Spleen (tissue), 7 donors: ENCODE measurements at regions not wholly inside any gene's neighbourhood (a gene's known extent, or its start where the extent isn't known, plus 50 kb on each side); places are given as distances from the start of the nearest gene placed in this dataset.

Experiments used
- POLR2A ChIP-seq, 3 donors: fragments of 450-650 bp; IDR thresholded peaks; one replicate each; pipeline ENCODE4 v1.5.1; 2017; ENCODE audit warnings: antibody characterized with exemption in 3 of 3, mild to moderate bottlenecking in 1 of 3
- POLR2AphosphoS5 ChIP-seq, 3 donors: sonication (generic); formaldehyde crosslinking; IDR thresholded peaks; one replicate each; pipeline ENCODE4 v1.5.1; 2017; ENCODE audit warnings: antibody characterized with exemption in 3 of 3
- TF ChIP-seq, protein P1 (sequence below), 11 experiments: fragments of 200-600 bp in 7 of 11; fragments of 450-650 bp in 4 of 11; sonication (generic) in 4 of 11; IDR thresholded peaks in 8 of 11; conservative IDR thresholded peaks in 3 of 11; 1 replicate in 7 of 11; 2 replicates in 4 of 11; pipeline versions ENCODE4 v1.4.0 to v1.8.0; 2016 to 2021; ENCODE audit warnings: antibody characterized with exemption in 11 of 11, inconsistent platforms in 4 of 11, mild to moderate bottlenecking in 1 of 11
- donor health status: DM: no; HTN: no; CAD: no; lungs with moderate emphysema.
- donor health status: DM: no; HTN: no; CAD: no.
- donor health status: DM: no; HTN: no; CAD: no.

DNA sequence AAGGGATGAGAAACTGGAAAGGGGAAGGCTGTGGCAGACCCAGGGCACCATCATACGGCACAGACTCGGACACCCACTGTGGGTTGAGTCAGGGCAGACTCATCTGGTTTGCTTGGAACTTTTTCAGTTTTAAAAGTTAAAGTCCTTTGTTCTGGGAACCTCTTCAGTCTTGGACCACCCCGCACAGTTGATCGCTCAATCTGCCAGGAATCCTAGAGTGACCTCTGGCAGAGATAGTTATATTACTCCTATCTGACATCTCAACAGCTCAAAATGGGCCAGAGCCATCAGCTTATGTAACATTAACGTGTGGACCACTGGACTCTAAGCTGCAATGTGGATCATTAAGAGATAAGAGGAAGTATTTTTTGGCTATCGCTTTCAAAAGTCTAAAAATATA, 164.3 kb downstream of the ABCA8 start:
- TF ChIP-seq, protein P1, sequence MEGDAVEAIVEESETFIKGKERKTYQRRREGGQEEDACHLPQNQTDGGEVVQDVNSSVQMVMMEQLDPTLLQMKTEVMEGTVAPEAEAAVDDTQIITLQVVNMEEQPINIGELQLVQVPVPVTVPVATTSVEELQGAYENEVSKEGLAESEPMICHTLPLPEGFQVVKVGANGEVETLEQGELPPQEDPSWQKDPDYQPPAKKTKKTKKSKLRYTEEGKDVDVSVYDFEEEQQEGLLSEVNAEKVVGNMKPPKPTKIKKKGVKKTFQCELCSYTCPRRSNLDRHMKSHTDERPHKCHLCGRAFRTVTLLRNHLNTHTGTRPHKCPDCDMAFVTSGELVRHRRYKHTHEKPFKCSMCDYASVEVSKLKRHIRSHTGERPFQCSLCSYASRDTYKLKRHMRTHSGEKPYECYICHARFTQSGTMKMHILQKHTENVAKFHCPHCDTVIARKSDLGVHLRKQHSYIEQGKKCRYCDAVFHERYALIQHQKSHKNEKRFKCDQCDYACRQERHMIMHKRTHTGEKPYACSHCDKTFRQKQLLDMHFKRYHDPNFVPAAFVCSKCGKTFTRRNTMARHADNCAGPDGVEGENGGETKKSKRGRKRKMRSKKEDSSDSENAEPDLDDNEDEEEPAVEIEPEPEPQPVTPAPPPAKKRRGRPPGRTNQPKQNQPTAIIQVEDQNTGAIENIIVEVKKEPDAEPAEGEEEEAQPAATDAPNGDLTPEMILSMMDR (IDR thresholded peaks at IDR 0.05 in 8 of 11, conservative IDR thresholded peaks at IDR 0.05 in 3 of 11): no peak
- TF ChIP-seq POLR2A (IDR thresholded peaks at IDR 0.05): no peak
- TF ChIP-seq POLR2AphosphoS5 (IDR thresholded peaks at IDR 0.05): no peak
